ENCODE measurements at regions not wholly inside any gene's neighbourhood (a gene's known extent, or its start where the extent isn't known, plus 50 kb on each side); places are given as distances from the start of the nearest gene placed in this dataset.
"Not testable (repeated sequence)": the region's sequence is repeated elsewhere in the genome, so short reads cannot be mapped to it uniquely, and the experiment has no call there.

GRCh38 chr14:105604531-105605463, 78.4 kb downstream of the TMEM121 start:
- H3K4ac ChIP-seq (ENCODE audit: low read depth, low read length); H2AK5ac ChIP-seq (ENCODE audit: low read length); H3K4me3 ChIP-seq (ENCODE audit: low read depth, low read length); H3K23ac ChIP-seq (ENCODE audit: low read length); H2AFZ ChIP-seq (ENCODE audit: insufficient read depth, low read length, poor library complexity); H2BK120ac ChIP-seq (ENCODE audit: insufficient read depth, low read length, poor library complexity); H3K27me3 ChIP-seq (ENCODE audit: insufficient read depth, low read length); H3K14ac ChIP-seq (ENCODE audit: low read length); H3K27ac ChIP-seq (ENCODE audit: low read depth, low read length); H3K9ac ChIP-seq (ENCODE audit: low read length); H3K18ac ChIP-seq (ENCODE audit: low read length); H3K4me1 ChIP-seq (ENCODE audit: control insufficient read depth in 1 of 2, insufficient read depth in 2 of 2, low read length in 2 of 2); H3K79me2 ChIP-seq (ENCODE audit: control insufficient read depth, insufficient read depth, low read length, poor library complexity); H2BK12ac ChIP-seq (ENCODE audit: low read length); H3K4me2 ChIP-seq (ENCODE audit: low read length); DNase-seq; H3K36me3 ChIP-seq (ENCODE audit: control insufficient read depth in 1 of 2, insufficient read depth in 2 of 2, low read length in 2 of 2); H4K91ac ChIP-seq (ENCODE audit: low read depth, low read length); H2BK5ac ChIP-seq (ENCODE audit: low read depth, low read length, poor library complexity); H4K8ac ChIP-seq (ENCODE audit: low read depth, low read length); H4K12ac ChIP-seq (ENCODE audit: low read depth, low read length); H3K79me1 ChIP-seq (ENCODE audit: low read length): not testable (repeated sequence)
- H3K9me3 ChIP-seq (ENCODE audit: insufficient read depth, low read depth, low read length): peaks cover 54% of the 10 kb centered on the region
- no CpG with 5 or more reads among the region's 32 CpGs for whole genome bisulfite sequencing (ENCODE audit: extremely low coverage, insufficient coverage, insufficient read length)

- H3K23ac ChIP-seq (ENCODE audit: low read length): no peak overlapping the region
- H3K4me3 ChIP-seq (ENCODE audit: low read depth, low read length): no peak overlapping the region
- no peak overlapping the region for H2AFZ ChIP-seq (ENCODE audit: insufficient read depth, low read length, poor library complexity)
- H2AK5ac ChIP-seq (ENCODE audit: low read length): no peak overlapping the region
- no peak overlapping the region for H4K12ac ChIP-seq (ENCODE audit: low read depth, low read length)
- no CpG with 5 or more reads among the region's 24 CpGs for WGBS (ENCODE audit: extremely low coverage, insufficient coverage, insufficient read length)
- H3K4me2 ChIP-seq (ENCODE audit: low read length): no peak overlapping the region
- H3K18ac ChIP-seq (ENCODE audit: low read length): no peak overlapping the region
- H3K36me3 ChIP-seq (ENCODE audit: control insufficient read depth in 1 of 2, insufficient read depth in 2 of 2, low read length in 2 of 2): no peaks in the 10 kb centered on the region
- H3K4me1 ChIP-seq (ENCODE audit: control insufficient read depth in 1 of 2, insufficient read depth in 2 of 2, low read length in 2 of 2): no peaks in the 10 kb centered on the region
- H3K27ac ChIP-seq (ENCODE audit: low read depth, low read length): no peak overlapping the region
- H3K4ac ChIP-seq (ENCODE audit: low read depth, low read length): no peak overlapping the region
- H3K79me2 ChIP-seq (ENCODE audit: control insufficient read depth, insufficient read depth, low read length, poor library complexity): no peaks in the 10 kb centered on the region
- H4K91ac ChIP-seq (ENCODE audit: low read depth, low read length): no peak overlapping the region
- peaks cover 46% of the 10 kb centered on the region for H3K9me3 ChIP-seq (ENCODE audit: insufficient read depth, low read depth, low read length)
- H4K8ac ChIP-seq (ENCODE audit: low read depth, low read length): no peak overlapping the region
- no peak overlapping the region for H2BK12ac ChIP-seq (ENCODE audit: low read length)
- H3K27me3 ChIP-seq (ENCODE audit: insufficient read depth, low read length): no peaks in the 10 kb centered on the region
- H3K9ac ChIP-seq (ENCODE audit: low read length): no peak overlapping the region
- no peak overlapping the region for H2BK120ac ChIP-seq (ENCODE audit: insufficient read depth, low read length, poor library complexity)
- H2BK5ac ChIP-seq (ENCODE audit: low read depth, low read length, poor library complexity): no peak overlapping the region
- no peak overlapping the region for H3K14ac ChIP-seq (ENCODE audit: low read length)
- no peaks in the 10 kb centered on the region for H3K79me1 ChIP-seq (ENCODE audit: low read length)
- no peak for DNase-seq
Measured at GRCh38 chr14:105605464-105606304, 79.3 kb downstream of the TMEM121 start.

GRCh38 chr14:105606305-105606975, 80.1 kb downstream of the TMEM121 start:
- not testable (repeated sequence) for H3K79me2 ChIP-seq (ENCODE audit: control insufficient read depth, insufficient read depth, low read length, poor library complexity); H3K27me3 ChIP-seq (ENCODE audit: insufficient read depth, low read length); H3K14ac ChIP-seq (ENCODE audit: low read length); H4K12ac ChIP-seq (ENCODE audit: low read depth, low read length); H3K36me3 ChIP-seq (ENCODE audit: control insufficient read depth in 1 of 2, insufficient read depth in 2 of 2, low read length in 2 of 2); DNase-seq; H4K8ac ChIP-seq (ENCODE audit: low read depth, low read length); H2BK5ac ChIP-seq (ENCODE audit: low read depth, low read length, poor library complexity); H3K9ac ChIP-seq (ENCODE audit: low read length); H2AFZ ChIP-seq (ENCODE audit: insufficient read depth, low read length, poor library complexity); H3K4me2 ChIP-seq (ENCODE audit: low read length); H3K4me1 ChIP-seq (ENCODE audit: control insufficient read depth in 1 of 2, insufficient read depth in 2 of 2, low read length in 2 of 2); H3K27ac ChIP-seq (ENCODE audit: low read depth, low read length); H2BK120ac ChIP-seq (ENCODE audit: insufficient read depth, low read length, poor library complexity); H2AK5ac ChIP-seq (ENCODE audit: low read length); H3K4me3 ChIP-seq (ENCODE audit: low read depth, low read length); H3K18ac ChIP-seq (ENCODE audit: low read length); H3K79me1 ChIP-seq (ENCODE audit: low read length); H3K4ac ChIP-seq (ENCODE audit: low read depth, low read length); H4K91ac ChIP-seq (ENCODE audit: low read depth, low read length); H3K23ac ChIP-seq (ENCODE audit: low read length); H2BK12ac ChIP-seq (ENCODE audit: low read length)
- no CpG with 5 or more reads among the region's 15 CpGs for WGBS (ENCODE audit: extremely low coverage, insufficient coverage, insufficient read length)
- peaks cover 39% of the 10 kb centered on the region for H3K9me3 ChIP-seq (ENCODE audit: insufficient read depth, low read depth, low read length)

- not testable (repeated sequence) for H2BK12ac ChIP-seq (ENCODE audit: low read length); H2BK5ac ChIP-seq (ENCODE audit: low read depth, low read length, poor library complexity)
Measured at GRCh38 chr14:105607025-105607424, 80.6 kb downstream of the TMEM121 start.

More at GRCh38 chr14:105607025-105607424, 80.6 kb downstream of the TMEM121 start:
- H3K27ac ChIP-seq (ENCODE audit: low read depth, low read length); H3K27me3 ChIP-seq (ENCODE audit: insufficient read depth, low read length); H3K4me1 ChIP-seq (ENCODE audit: control insufficient read depth in 1 of 2, insufficient read depth in 2 of 2, low read length in 2 of 2); H4K8ac ChIP-seq (ENCODE audit: low read depth, low read length); H3K23ac ChIP-seq (ENCODE audit: low read length); H3K4ac ChIP-seq (ENCODE audit: low read depth, low read length); H3K36me3 ChIP-seq (ENCODE audit: control insufficient read depth in 1 of 2, insufficient read depth in 2 of 2, low read length in 2 of 2); H2BK120ac ChIP-seq (ENCODE audit: insufficient read depth, low read length, poor library complexity); H2AFZ ChIP-seq (ENCODE audit: insufficient read depth, low read length, poor library complexity); H3K79me2 ChIP-seq (ENCODE audit: control insufficient read depth, insufficient read depth, low read length, poor library complexity); H3K4me3 ChIP-seq (ENCODE audit: low read depth, low read length); H3K9ac ChIP-seq (ENCODE audit: low read length); H3K14ac ChIP-seq (ENCODE audit: low read length); DNase-seq; H4K91ac ChIP-seq (ENCODE audit: low read depth, low read length); H2AK5ac ChIP-seq (ENCODE audit: low read length); H3K4me2 ChIP-seq (ENCODE audit: low read length); H3K79me1 ChIP-seq (ENCODE audit: low read length); H3K18ac ChIP-seq (ENCODE audit: low read length); H4K12ac ChIP-seq (ENCODE audit: low read depth, low read length): not testable (repeated sequence)
- no CpG with 5 or more reads among the region's 16 CpGs for WGBS (ENCODE audit: extremely low coverage, insufficient coverage, insufficient read length)
- peaks cover 33% of the 10 kb centered on the region for H3K9me3 ChIP-seq (ENCODE audit: insufficient read depth, low read depth, low read length)
